Heart left ventricle (tissue), 13 donors: ENCODE measurements at regions not wholly inside any gene's neighbourhood (a gene's known extent, or its start where the extent isn't known, plus 50 kb on each side); places are given as distances from the start of the nearest gene placed in this dataset.

ENCODE experiments used
- CTCF ChIP-seq, 12 donors: fragments of 200-600 bp; sonication (generic) in 4 of 12; IDR thresholded peaks; one replicate each; pipeline versions ENCODE4 v1.5.0 to v1.8.0; 2018 to 2022; ENCODE audit warnings: antibody characterized with exemption in 12 of 12, mild to moderate bottlenecking in 5 of 12
- POLR2A ChIP-seq, 2 donors: fragments of 450-650 bp; IDR thresholded peaks; one replicate each; pipeline ENCODE4 v1.6.1; 2017; ENCODE audit warnings: antibody characterized with exemption in 2 of 2, mild to moderate bottlenecking in 2 of 2, moderate library complexity in 2 of 2
- donor health status: ischemic (EF 13 %, LVEDD 7.1; RV severe dilation, severe dysfunction).
- donor health status: DM: no; HTN: yes; CAD: no.
- donor health status: DM: no; HTN: no; CAD: no.
- donor health status: ischemic (EF 25% LVEDD 6.9; RV normal size, moderate dysfunction).
- donor health status: ischemic (EF 25% LVEDD 5.7; RV mildly dilated, moderate dysfunction).
- donor health status: ischemic (EF 35%, LVEDD 5.7; RV mildly dilated, moderate dysfunction).
- donor health status: nonischemic (EF 11% LVEDD 7.7; RV severe dilation, severe dysfunction).
- donor health status: DM: yes; HTN: yes; CAD: no.
- donor health status: PGD.
- donor health status: ischemic (EF 29% LVEDD 5.4; RV normal size, mild dysfunction).
- donor health status: nonischemic (EF 23%, LVEDD 6.1; RV moderate dilation, normal function).

- TF ChIP-seq POLR2A (IDR thresholded peaks at IDR 0.05): no peak
- no peak for TF ChIP-seq CTCF (IDR thresholded peaks at IDR 0.05)
Observed at GRCh38 chr14:86442135-86442534, 912.2 kb downstream of the FLRT2 start.
